ENCODE measurements at regions not wholly inside any gene's neighbourhood (a gene's known extent, or its start where the extent isn't known, plus 50 kb on each side); places are given as distances from the start of the nearest gene placed in this dataset.

DNA sequence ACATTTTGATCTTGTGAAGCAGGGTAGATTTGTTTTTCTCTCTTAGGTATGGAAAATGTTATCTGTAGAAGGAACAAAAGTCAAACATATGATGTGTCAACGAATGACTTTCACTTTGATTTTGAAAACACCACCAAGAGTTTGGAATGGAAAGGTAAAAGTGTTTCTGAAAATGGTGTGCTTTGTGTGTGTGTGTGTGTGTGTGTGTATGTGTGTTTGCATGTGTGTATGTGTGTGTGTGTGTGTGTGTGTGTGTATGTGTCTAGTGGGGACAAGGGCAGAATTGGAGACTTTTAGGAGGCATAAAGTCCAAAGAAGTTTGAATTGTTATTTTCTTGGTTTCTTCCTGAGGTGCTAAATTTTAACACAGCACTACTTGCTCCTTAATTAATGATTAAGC is 115.4 kb upstream of the PRKCQ start:
- TF ChIP-seq, protein P1, sequence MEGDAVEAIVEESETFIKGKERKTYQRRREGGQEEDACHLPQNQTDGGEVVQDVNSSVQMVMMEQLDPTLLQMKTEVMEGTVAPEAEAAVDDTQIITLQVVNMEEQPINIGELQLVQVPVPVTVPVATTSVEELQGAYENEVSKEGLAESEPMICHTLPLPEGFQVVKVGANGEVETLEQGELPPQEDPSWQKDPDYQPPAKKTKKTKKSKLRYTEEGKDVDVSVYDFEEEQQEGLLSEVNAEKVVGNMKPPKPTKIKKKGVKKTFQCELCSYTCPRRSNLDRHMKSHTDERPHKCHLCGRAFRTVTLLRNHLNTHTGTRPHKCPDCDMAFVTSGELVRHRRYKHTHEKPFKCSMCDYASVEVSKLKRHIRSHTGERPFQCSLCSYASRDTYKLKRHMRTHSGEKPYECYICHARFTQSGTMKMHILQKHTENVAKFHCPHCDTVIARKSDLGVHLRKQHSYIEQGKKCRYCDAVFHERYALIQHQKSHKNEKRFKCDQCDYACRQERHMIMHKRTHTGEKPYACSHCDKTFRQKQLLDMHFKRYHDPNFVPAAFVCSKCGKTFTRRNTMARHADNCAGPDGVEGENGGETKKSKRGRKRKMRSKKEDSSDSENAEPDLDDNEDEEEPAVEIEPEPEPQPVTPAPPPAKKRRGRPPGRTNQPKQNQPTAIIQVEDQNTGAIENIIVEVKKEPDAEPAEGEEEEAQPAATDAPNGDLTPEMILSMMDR (conservative IDR thresholded peaks at IDR 0.05; ENCODE audit: low read length), result no peak
- TF ChIP-seq EZH2phosphoT487 (IDR thresholded peaks at IDR 0.05; ENCODE audit: borderline replicate concordance), result no peak
- Histone ChIP-seq H3K4me3 (ENCODE audit: low read length, poor library complexity, severe bottlenecking) (no peak overlapping the region), H3K9me3 (ENCODE audit: insufficient read depth, low read depth, low read length) (no peaks in the 10 kb centered on the region), H3K4me1 (ENCODE audit: insufficient read depth, low read length, poor library complexity, severe bottlenecking) (no peaks in the 10 kb centered on the region), H3K27me3 (ENCODE audit: insufficient read depth, low read length, poor library complexity, severe bottlenecking) (no peaks in the 10 kb centered on the region), H3K9ac (ENCODE audit: low read depth, low read length, poor library complexity, severe bottlenecking) (no peak overlapping the region), H3K9me2 (replicated peaks; ENCODE audit: low read depth, low read length) (no peaks in the 10 kb centered on the region), H3K4me2 (ENCODE audit: low read depth, low read length, poor library complexity, severe bottlenecking) (no peak overlapping the region), H3K36me3 (ENCODE audit: insufficient read depth, low read length) (no peaks in the 10 kb centered on the region), H3F3A (ENCODE audit: low read depth) (no peaks in the 10 kb centered on the region), H4K20me1 (ENCODE audit: insufficient read depth, low read length, poor library complexity, severe bottlenecking) (no peaks in the 10 kb centered on the region), H3K79me2 (ENCODE audit: insufficient read depth, low read length) (no peaks in the 10 kb centered on the region), H2AFZ (ENCODE audit: low read length) (no peak overlapping the region)

DNA sequence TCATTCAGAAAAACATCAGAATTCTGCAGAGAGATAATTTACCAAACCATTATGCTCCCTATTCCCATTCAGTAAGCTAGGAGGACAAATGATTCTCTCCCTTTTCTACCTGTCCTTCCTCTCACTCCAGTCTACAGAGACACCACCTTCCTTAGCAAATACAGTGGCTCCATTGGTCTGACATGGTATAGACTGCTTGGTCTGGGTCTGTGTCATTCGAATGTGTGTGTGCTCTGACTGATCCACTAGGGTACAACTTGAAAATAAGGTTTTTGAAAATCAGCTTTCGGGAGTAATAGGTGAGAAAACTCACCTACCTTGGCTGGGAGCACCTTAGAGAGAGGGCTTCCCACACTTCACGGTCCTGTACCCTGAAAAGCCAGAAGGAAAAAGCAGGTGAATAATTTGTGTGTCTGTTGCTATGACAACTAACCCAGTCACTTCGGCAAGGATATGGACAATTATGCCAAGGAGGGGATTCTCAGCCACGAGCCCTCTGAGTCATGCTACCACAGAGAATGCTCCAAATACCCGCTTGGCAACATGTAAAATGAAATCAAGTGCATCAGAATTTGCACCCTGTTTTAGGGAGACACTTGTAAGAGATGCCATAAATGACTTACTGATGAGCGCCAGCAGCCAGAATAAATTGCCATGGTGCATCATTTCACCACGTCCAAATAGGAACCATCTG is 114.5 kb upstream of the PRKCQ start:
- Histone ChIP-seq H3K9me3 (ENCODE audit: insufficient read depth, low read depth, low read length) (no peaks in the 10 kb centered on the region), H3K79me2 (ENCODE audit: insufficient read depth, low read length) (no peaks in the 10 kb centered on the region), H3K27me3 (ENCODE audit: insufficient read depth, low read length, poor library complexity, severe bottlenecking) (no peaks in the 10 kb centered on the region), H3F3A (ENCODE audit: low read depth) (no peaks in the 10 kb centered on the region), H3K4me3 (ENCODE audit: low read length, poor library complexity, severe bottlenecking) (no peak overlapping the region), H4K20me1 (ENCODE audit: insufficient read depth, low read length, poor library complexity, severe bottlenecking) (no peaks in the 10 kb centered on the region), H3K4me2 (ENCODE audit: low read depth, low read length, poor library complexity, severe bottlenecking) (no peak overlapping the region), H3K9ac (ENCODE audit: low read depth, low read length, poor library complexity, severe bottlenecking) (no peak overlapping the region), H2AFZ (ENCODE audit: low read length) (no peak overlapping the region), H3K36me3 (ENCODE audit: insufficient read depth, low read length) (no peaks in the 10 kb centered on the region), H3K9me2 (replicated peaks; ENCODE audit: low read depth, low read length) (no peaks in the 10 kb centered on the region), H3K4me1 (ENCODE audit: insufficient read depth, low read length, poor library complexity, severe bottlenecking) (no peaks in the 10 kb centered on the region)
- TF ChIP-seq EZH2phosphoT487 (IDR thresholded peaks at IDR 0.05; ENCODE audit: borderline replicate concordance), result no peak
- TF ChIP-seq, protein P1 (conservative IDR thresholded peaks at IDR 0.05; ENCODE audit: low read length), result no peak

DNA sequence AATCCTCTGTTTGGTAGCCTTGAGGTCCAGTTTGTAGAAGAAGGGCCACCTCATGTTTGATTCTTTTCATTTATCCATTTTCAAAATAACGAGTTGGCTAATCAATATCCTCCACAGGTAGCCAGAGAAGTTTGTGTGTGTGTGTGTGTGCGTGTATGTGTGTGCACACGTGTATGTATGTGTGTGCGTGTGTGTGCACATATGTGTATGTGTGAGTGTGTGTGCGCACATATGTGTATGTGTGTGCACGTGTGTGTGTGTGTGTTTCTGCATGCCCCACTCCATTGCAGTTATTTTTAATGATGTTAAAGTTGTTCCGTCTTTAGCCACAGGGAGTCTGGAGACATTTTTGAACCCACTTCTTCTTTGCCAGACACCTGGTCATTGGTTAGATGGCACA is 112.8 kb upstream of the PRKCQ start:
- H3K36me3 ChIP-seq (ENCODE audit: insufficient read depth, low read length), result no peaks in the 10 kb centered on the region
- H3K4me3 ChIP-seq (ENCODE audit: low read length, poor library complexity, severe bottlenecking), result no peak overlapping the region
- H3K27me3 ChIP-seq (ENCODE audit: insufficient read depth, low read length, poor library complexity, severe bottlenecking), result no peaks in the 10 kb centered on the region
- H4K20me1 ChIP-seq (ENCODE audit: insufficient read depth, low read length, poor library complexity, severe bottlenecking), result no peaks in the 10 kb centered on the region
- no peaks in the 10 kb centered on the region for H3K79me2 ChIP-seq (ENCODE audit: insufficient read depth, low read length)
- H3K4me2 ChIP-seq (ENCODE audit: low read depth, low read length, poor library complexity, severe bottlenecking), result no peak overlapping the region
- H3K9me3 ChIP-seq (ENCODE audit: insufficient read depth, low read depth, low read length), result no peaks in the 10 kb centered on the region
- no peak overlapping the region for H2AFZ ChIP-seq (ENCODE audit: low read length)
- H3F3A ChIP-seq (ENCODE audit: low read depth), result no peaks in the 10 kb centered on the region
- no peaks in the 10 kb centered on the region for H3K9me2 ChIP-seq (replicated peaks; ENCODE audit: low read depth, low read length)
- TF ChIP-seq EZH2phosphoT487 (IDR thresholded peaks at IDR 0.05; ENCODE audit: borderline replicate concordance), result no peak
- TF ChIP-seq, protein P1 (conservative IDR thresholded peaks at IDR 0.05; ENCODE audit: low read length), result no peak
- H3K9ac ChIP-seq (ENCODE audit: low read depth, low read length, poor library complexity, severe bottlenecking), result no peak overlapping the region
- no peaks in the 10 kb centered on the region for H3K4me1 ChIP-seq (ENCODE audit: insufficient read depth, low read length, poor library complexity, severe bottlenecking)

Measured in Loucy (cell line).